ENCODE measurements at regions not wholly inside any gene's neighbourhood (a gene's known extent, or its start where the extent isn't known, plus 50 kb on each side); places are given as distances from the start of the nearest gene placed in this dataset.

DNA sequence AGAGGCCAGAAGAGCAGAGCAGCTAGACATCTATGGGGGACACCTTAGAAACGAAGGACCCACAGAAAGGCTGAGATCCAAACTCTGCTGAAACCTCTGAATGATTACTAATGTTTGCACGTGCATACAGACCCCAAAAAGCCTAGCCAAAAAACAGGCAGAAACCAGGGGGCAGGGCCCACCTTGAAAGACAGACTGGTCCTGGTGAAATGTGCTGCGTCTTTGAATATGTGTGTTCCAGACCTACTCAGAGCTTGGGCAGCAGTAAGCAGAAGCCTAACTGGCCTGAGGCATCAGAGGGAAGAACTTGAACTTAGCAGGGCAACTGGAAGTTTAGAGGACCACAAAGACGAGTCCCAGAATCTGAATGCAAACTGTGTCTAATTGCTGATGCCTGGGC, 251.8 kb downstream of the TEX36 start:
- DNase-seq: no peak
- H3K4me1 ChIP-seq: no peaks in the 10 kb centered on the region
- H3K4me3 ChIP-seq: no peak overlapping the region
- TF ChIP-seq, protein P1, sequence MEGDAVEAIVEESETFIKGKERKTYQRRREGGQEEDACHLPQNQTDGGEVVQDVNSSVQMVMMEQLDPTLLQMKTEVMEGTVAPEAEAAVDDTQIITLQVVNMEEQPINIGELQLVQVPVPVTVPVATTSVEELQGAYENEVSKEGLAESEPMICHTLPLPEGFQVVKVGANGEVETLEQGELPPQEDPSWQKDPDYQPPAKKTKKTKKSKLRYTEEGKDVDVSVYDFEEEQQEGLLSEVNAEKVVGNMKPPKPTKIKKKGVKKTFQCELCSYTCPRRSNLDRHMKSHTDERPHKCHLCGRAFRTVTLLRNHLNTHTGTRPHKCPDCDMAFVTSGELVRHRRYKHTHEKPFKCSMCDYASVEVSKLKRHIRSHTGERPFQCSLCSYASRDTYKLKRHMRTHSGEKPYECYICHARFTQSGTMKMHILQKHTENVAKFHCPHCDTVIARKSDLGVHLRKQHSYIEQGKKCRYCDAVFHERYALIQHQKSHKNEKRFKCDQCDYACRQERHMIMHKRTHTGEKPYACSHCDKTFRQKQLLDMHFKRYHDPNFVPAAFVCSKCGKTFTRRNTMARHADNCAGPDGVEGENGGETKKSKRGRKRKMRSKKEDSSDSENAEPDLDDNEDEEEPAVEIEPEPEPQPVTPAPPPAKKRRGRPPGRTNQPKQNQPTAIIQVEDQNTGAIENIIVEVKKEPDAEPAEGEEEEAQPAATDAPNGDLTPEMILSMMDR (IDR thresholded peaks at IDR 0.05): no peak
- TF ChIP-seq POLR2A (IDR thresholded peaks at IDR 0.05): no peak
- intact Hi-C loops (cut with DNase I): no loop called here
- H3K9me3 ChIP-seq: no peaks in the 10 kb centered on the region
- H3K36me3 ChIP-seq: no peaks in the 10 kb centered on the region
- WGBS, 2 donors: 62 to 73% methylated on average over 4 of the region's 4 CpGs
- H3K27me3 ChIP-seq: no peaks in the 10 kb centered on the region
- no peak overlapping the region for H3K27ac ChIP-seq

DNA sequence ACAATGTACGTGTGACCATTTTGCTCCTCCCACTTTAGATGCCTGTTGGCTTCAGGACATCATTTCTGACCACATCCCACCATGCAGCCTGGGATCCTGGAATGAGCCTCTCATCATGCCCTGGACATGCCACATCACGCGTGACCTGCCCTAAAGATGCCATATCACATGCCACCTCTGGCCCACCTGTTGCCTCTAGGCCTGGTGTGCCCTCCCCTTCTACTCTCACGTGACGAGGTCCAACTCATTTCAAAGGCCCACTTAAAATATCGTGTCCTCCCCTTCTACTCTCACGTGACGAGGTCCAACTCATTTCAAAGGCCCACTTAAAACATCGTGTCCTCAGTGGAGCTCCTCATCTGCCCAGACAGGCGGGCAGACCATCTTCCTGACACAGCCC, 254.9 kb downstream of the TEX36 start:
- no peak for DNase-seq
- Histone ChIP-seq H3K27me3 (no peaks in the 10 kb centered on the region), H3K27ac (no peak overlapping the region), H3K9me3 (no peaks in the 10 kb centered on the region), H3K36me3 (no peaks in the 10 kb centered on the region), H3K4me1 (no peaks in the 10 kb centered on the region), H3K4me3 (no peak overlapping the region)
- TF ChIP-seq POLR2A (IDR thresholded peaks at IDR 0.05): no peak
- TF ChIP-seq, protein P1 (IDR thresholded peaks at IDR 0.05): no peak
- WGBS, 2 donors: 86 to 87% methylated on average over 9 to 10 of the region's 10 CpGs
- intact Hi-C loops (cut with DNase I): no loop called here

- intact Hi-C loops (cut with DNase I): no loop called here
- TF ChIP-seq POLR2A (IDR thresholded peaks at IDR 0.05): no peak
- TF ChIP-seq, protein P1 (IDR thresholded peaks at IDR 0.05): no peak
- Histone ChIP-seq H3K27me3 (no peaks in the 10 kb centered on the region), H3K4me1 (no peaks in the 10 kb centered on the region), H3K4me3 (no peak overlapping the region), H3K9me3 (no peaks in the 10 kb centered on the region), H3K27ac (no peak overlapping the region), H3K36me3 (no peaks in the 10 kb centered on the region)
- no peak for DNase-seq
- 75 to 82% methylated on average over 11 to 13 of the region's 13 CpGs for WGBS, 2 donors
Observed at GRCh38 chr10:125424191-125424847, 258.6 kb downstream of the TEX36 start.

- 62 to 71% methylated on average over 3 to 8 of the region's 9 CpGs for WGBS, 2 donors
- H3K36me3 ChIP-seq: no peaks in the 10 kb centered on the region
- no peak for DNase-seq
- H3K4me3 ChIP-seq: no peak overlapping the region
- H3K27ac ChIP-seq: no peak overlapping the region
- TF ChIP-seq, protein P1 (IDR thresholded peaks at IDR 0.05): no peak
- TF ChIP-seq POLR2A (IDR thresholded peaks at IDR 0.05): no peak
- H3K27me3 ChIP-seq: no peaks in the 10 kb centered on the region
- H3K9me3 ChIP-seq: no peaks in the 10 kb centered on the region
- H3K4me1 ChIP-seq: no peaks in the 10 kb centered on the region
- intact Hi-C loops (cut with DNase I): no loop called here
Observed at GRCh38 chr10:125423569-125423968, 259.4 kb downstream of the TEX36 start.

- intact Hi-C loops (cut with DNase I): no loop called here
- Histone ChIP-seq H3K4me1 (peaks cover 0 to 7% (median 3%) of the 10 kb centered on the region in 3 donors), H3K4me3 (no peak overlapping the region), H3K9me3 (no peaks in the 10 kb centered on the region), H3K27ac (no peak overlapping the region), H3K36me3 (no peaks in the 10 kb centered on the region), H3K27me3 (peaks cover 0 to 7% (median 0%) of the 10 kb centered on the region in 4 donors)
- TF ChIP-seq, protein P1 (IDR thresholded peaks at IDR 0.05): no peak
- TF ChIP-seq POLR2A (IDR thresholded peaks at IDR 0.05): no peak
- no peak for DNase-seq
- WGBS, 2 donors: 88 to 93% methylated on average over 7 to 8 of the region's 8 CpGs
Observed at GRCh38 chr10:125419831-125420230, 259.5 kb upstream of the CTBP2 start.

Measured in esophagus squamous epithelium (tissue), 5 donors.